SK-N-SH (cell line): ENCODE measurements at regions not wholly inside any gene's neighbourhood (a gene's known extent, or its start where the extent isn't known, plus 50 kb on each side); places are given as distances from the start of the nearest gene placed in this dataset.

Source experiments
- CTCF ChIA-PET: fragments of 300-600, 350-600 bp; formaldehyde crosslinking; extraction: SDS; loops from one replicate; lab custom pipeline; 2021; lab: Yijun Ruan, JAX
- POLR2A ChIA-PET: fragments of 350-600 bp; sonication (Branson Sonifier 250); formaldehyde crosslinking; extraction: SDS; loops from one replicate; lab custom pipeline; 2020; ENCODE audit warnings: antibody characterized with exemption, inconsistent platforms; lab: Yijun Ruan, JAX
- DNase-seq: peaks from one replicate; pipeline ENCODE4 v3.0.0; 2012
- H2AFZ ChIP-seq: fragments of 200-600 bp; sonication (generic); 2 replicates; pipeline ENCODE4 v1.8.1; 2016; ENCODE audit warnings: antibody characterized with exemption, mild to moderate bottlenecking, low read depth
- H3F3A ChIP-seq: fragments of 200-600 bp; sonication (generic); replicated peaks from 2 replicates; pipeline ENCODE3; 2016; ENCODE audit warnings: antibody characterized with exemption, mild to moderate bottlenecking; ENCODE audit not compliant: insufficient read depth
- H3K27ac ChIP-seq, 2 experiments: fragments of 200-500 bp in 1 of 2; fragments of 200-600 bp in 1 of 2; sonication (Bioruptor generic) in 1 of 2; sonication (generic), shearing (Covaris generic) in 1 of 2; 2 replicates each; pipeline versions ENCODE4 v1.5.1 to v1.6.1; 2014 to 2016; ENCODE audit warnings: low read depth in 2 of 2, inconsistent platforms in 1 of 2, low read length in 1 of 2, mild to moderate bottlenecking in 1 of 2, mixed read lengths in 1 of 2
- H3K27me3 ChIP-seq: fragments of 200-600 bp; sonication (generic), shearing (Covaris generic); 2 replicates; pipeline ENCODE4 v1.6.1; 2016; ENCODE audit warnings: mixed run types; ENCODE audit not compliant: insufficient read depth
- H3K36me3 ChIP-seq, 2 experiments: fragments of 200-500 bp in 1 of 2; fragments of 200-600 bp in 1 of 2; sonication (Bioruptor generic) in 1 of 2; sonication (generic) in 1 of 2; replicated peaks in 1 of 2; 2 replicates each; pipeline versions ENCODE3 to v1.5.1; 2014 to 2016; ENCODE audit warnings: low read length in 1 of 2, mild to moderate bottlenecking in 1 of 2; ENCODE audit not compliant: insufficient read depth in 2 of 2, control insufficient read depth in 1 of 2
- H3K4me1 ChIP-seq, 2 experiments: fragments of 200-500 bp in 1 of 2; fragments of 200-600 bp in 1 of 2; sonication (Bioruptor generic) in 1 of 2; sonication (generic), shearing (Covaris generic) in 1 of 2; 2 replicates each; pipeline versions ENCODE4 v1.5.1 to v1.6.1; 2014 to 2016; ENCODE audit warnings: low read depth in 1 of 2, low read length in 1 of 2, mixed run types in 1 of 2; ENCODE audit not compliant: insufficient read depth in 2 of 2, control insufficient read depth in 1 of 2
- H3K4me2 ChIP-seq: fragments of 200-600 bp; sonication (generic), shearing (Covaris generic); 2 replicates; pipeline ENCODE4 v1.6.1; 2017; ENCODE audit warnings: mixed run types
- H3K4me3 ChIP-seq, 2 experiments: fragments of 200-500 bp in 1 of 2; fragments of 200-600 bp in 1 of 2; sonication (Bioruptor generic) in 1 of 2; sonication (generic), shearing (Covaris generic) in 1 of 2; 2 replicates each; pipeline versions ENCODE4 v1.5.1 to v1.8.1; 2014 to 2016; ENCODE audit warnings: low read depth in 2 of 2, inconsistent platforms in 1 of 2, low read length in 1 of 2, mild to moderate bottlenecking in 1 of 2, mixed read lengths in 1 of 2, moderate library complexity in 1 of 2
- H3K79me2 ChIP-seq: fragments of 200-600 bp; sonication (generic); 2 replicates; pipeline ENCODE4 v1.8.1; 2017; ENCODE audit warnings: mild to moderate bottlenecking; ENCODE audit not compliant: insufficient read depth
- H3K9ac ChIP-seq: fragments of 200-600 bp; sonication (generic); 2 replicates; pipeline ENCODE4 v1.6.1; 2017; ENCODE audit warnings: mixed run types
- H3K9me2 ChIP-seq: fragments of 200-600 bp; sonication (generic); 2 replicates; pipeline ENCODE4 v1.6.1; 2017; ENCODE audit warnings: mixed run types
- H3K9me3 ChIP-seq: fragments of 200-600 bp; sonication (generic); 2 replicates; pipeline ENCODE4 v1.6.1; 2017; ENCODE audit warnings: mixed run types, mild to moderate bottlenecking, moderate library complexity
- H4K20me1 ChIP-seq: fragments of 200-600 bp; sonication (generic); 2 replicates; pipeline ENCODE4 v1.6.1; 2017; ENCODE audit warnings: mild to moderate bottlenecking, mixed run types; ENCODE audit not compliant: insufficient read depth
- CHD2 ChIP-seq: fragments of 150-350 bp; IDR thresholded peaks from 2 replicates; pipeline ENCODE4 v1.6.1; 2018; ENCODE audit warnings: low read length; ENCODE audit not compliant: partially characterized antibody
- CTCF ChIP-seq: fragments of 200-600 bp; sonication (generic); IDR thresholded peaks from 2 replicates; pipeline ENCODE4 v1.6.1; 2017; ENCODE audit warnings: antibody characterized with exemption, mild to moderate bottlenecking, moderate library complexity
- EP300 ChIP-seq, 2 experiments: IDR thresholded peaks; 2 replicates each; pipeline versions ENCODE4 v1.4.0 to v1.6.1; 2012; ENCODE audit warnings: borderline replicate concordance in 1 of 2, low read depth in 1 of 2, low read length in 1 of 2
- EZH2phosphoT487 ChIP-seq: fragments of 200-600 bp; sonication (generic); IDR thresholded peaks from 2 replicates; pipeline ENCODE4 v1.6.1; 2017; ENCODE audit warnings: low read depth, mixed run types, mild to moderate bottlenecking, antibody characterized with exemption, moderate library complexity, borderline replicate concordance
- FOSL2 ChIP-seq: IDR thresholded peaks from 2 replicates; pipeline ENCODE4 v1.4.0; 2012; ENCODE audit warnings: low read depth, mild to moderate bottlenecking, moderate library complexity, borderline replicate concordance
- FOXJ3 ChIP-seq: sonication (generic); formaldehyde crosslinking; IDR thresholded peaks from 2 replicates; pipeline ENCODE4 v1.5.1; 2020; ENCODE audit warnings: mild to moderate bottlenecking, missing genetic modification reagents
- FOXM1 ChIP-seq: IDR thresholded peaks from 2 replicates; pipeline ENCODE4 v1.4.0; 2012; ENCODE audit warnings: low read depth, mild to moderate bottlenecking
- GABPA ChIP-seq: IDR thresholded peaks from 2 replicates; pipeline ENCODE4 v1.4.0; 2012; ENCODE audit warnings: low read depth, mild to moderate bottlenecking
- GATA2 ChIP-seq: sonication (generic); formaldehyde crosslinking; IDR thresholded peaks from 2 replicates; pipeline ENCODE4 v1.5.0; 2020; ENCODE audit warnings: mild to moderate bottlenecking, missing genetic modification reagents
- JUND ChIP-seq: IDR thresholded peaks from 2 replicates; pipeline ENCODE4 v1.4.0; 2012
- MXI1 ChIP-seq: IDR thresholded peaks from 2 replicates; pipeline ENCODE4 v1.6.1; 2012; ENCODE audit warnings: mild to moderate bottlenecking, low read depth, low read length, improper control_type of control experiment
- PBX3 ChIP-seq: IDR thresholded peaks from 2 replicates; pipeline ENCODE4; 2012
- POLR2AphosphoS5 ChIP-seq: IDR thresholded peaks from 2 replicates; pipeline ENCODE4 v1.6.1; 2012; ENCODE audit warnings: low read depth, low read length
- RAD21 ChIP-seq: IDR thresholded peaks from 2 replicates; pipeline ENCODE4 v1.6.1; 2012; ENCODE audit warnings: mild to moderate bottlenecking, low read length
- RCOR1 ChIP-seq: fragments of 150-350 bp; IDR thresholded peaks from 2 replicates; pipeline ENCODE4 v1.6.1; 2017; ENCODE audit warnings: antibody characterized with exemption, low read length
- RFX5 ChIP-seq: IDR thresholded peaks from 2 replicates; pipeline ENCODE4 v1.6.1; 2012; ENCODE audit warnings: mild to moderate bottlenecking, improper control_type of control experiment, low read length
- RXRA ChIP-seq: IDR thresholded peaks from 2 replicates; pipeline ENCODE4 v1.4.0; 2012; ENCODE audit warnings: low read depth, mild to moderate bottlenecking, borderline replicate concordance
- SMC3 ChIP-seq: IDR thresholded peaks from 2 replicates; pipeline ENCODE4 v1.6.1; 2012; ENCODE audit warnings: low read depth, low read length, improper control_type of control experiment
- TAF1 ChIP-seq: IDR thresholded peaks from 2 replicates; pipeline ENCODE4 v1.6.1; 2012; ENCODE audit warnings: low read depth, mild to moderate bottlenecking, low read length, moderate library complexity, borderline replicate concordance
- TCF12 ChIP-seq: IDR thresholded peaks from 2 replicates; pipeline ENCODE4 v1.4.0; 2012
- TEAD4 ChIP-seq: IDR thresholded peaks from 2 replicates; pipeline ENCODE4 v1.4.0; 2012; ENCODE audit warnings: mild to moderate bottlenecking, borderline replicate concordance; ENCODE audit not compliant: insufficient read depth
- USF2 ChIP-seq: fragments of 150-350 bp; IDR thresholded peaks from 2 replicates; pipeline ENCODE4 v1.6.1; 2017; ENCODE audit warnings: antibody characterized with exemption, low read length, low read depth, borderline replicate concordance
- WGBS: methylation state at CpG from one replicate; pipeline ENCODE4 v1.1.6; 2017; ENCODE audit warnings: low lambda C conversion rate; 5-methylcytosine and 5-hydroxymethylcytosine counted together

GRCh38 chr21:28358702-28359101 lies 634.0 kb downstream of the LTN1 start:
- Histone ChIP-seq H3K9ac (no peak overlapping the region), H3K36me3 (no peaks in the 10 kb centered on the region), H3K79me2 (no peaks in the 10 kb centered on the region), H3F3A (no peaks in the 10 kb centered on the region), H3K27ac (peak overlapping the region; percentile 24 to 100; a peak in 3 of 4 replicates), H3K27me3 (no peaks in the 10 kb centered on the region), H3K4me2 (no peak overlapping the region), H2AFZ (no peak overlapping the region), H3K4me3 (no peak overlapping the region), H4K20me1 (no peaks in the 10 kb centered on the region), H3K9me2 (no peaks in the 10 kb centered on the region), H3K9me3 (no peaks in the 10 kb centered on the region), H3K4me1 (peaks cover 0 to 11% of the 10 kb centered on the region in 2 experiments; a peak in 2 of 4 replicates)
- 36% methylated on average over 4 of the region's 4 CpGs for WGBS
- CTCF ChIA-PET, result interaction anchor here (1.4 to 3.8 kb wide), 3 partner anchors 22 to 1508 kb away, joined by 3 to 19 read pairs (median 7); no protein-coding TSS in a partner anchor
- TF ChIP-seq FOXJ3 (CRISPR knock-in tag) (peak; percentile 81), JUND (no peak), FOXM1 (no peak), RCOR1 (peak; percentile 74), GATA2 (CRISPR knock-in tag) (peak; percentile 63), RXRA (no peak), MXI1 (peak; percentile 50; the same call in 1 of the 2 replicates), TEAD4 (0 out of 2 replicates have a peak, but pooled peaks have one; percentile 38), USF2 (no peak), SMC3 (no peak), TCF12 (peak; percentile 26), RAD21 (peak; percentile 40), CHD2 (peak; percentile 75), EP300 (IDR thresholded peaks at IDR 0.05; ENCODE audit: borderline replicate concordance in 1 of 2, low read depth in 1 of 2, low read length in 1 of 2) (peak in 1 of 2 experiments; percentile 98; a peak in 2 of 4 replicates)
- POLR2A ChIA-PET, result no interaction called here
- peak; percentile 39 for DNase-seq

- ChIA-PET POLR2A (no interaction called here), CTCF (interaction anchor here (0.6 to 3.8 kb wide), 5 partner anchors 22 to 1508 kb away, joined by 3 to 19 read pairs (median 3); no protein-coding TSS in a partner anchor)
- Histone ChIP-seq H3K4me2 (no peak overlapping the region), H3K36me3 (no peaks in the 10 kb centered on the region), H3K9me3 (no peaks in the 10 kb centered on the region), H3K4me3 (no peak overlapping the region), H3K4me1 (peaks cover 0 to 11% of the 10 kb centered on the region in 2 experiments; a peak in 2 of 4 replicates), H3K9ac (no peak overlapping the region), H3K27me3 (no peaks in the 10 kb centered on the region), H3F3A (no peaks in the 10 kb centered on the region), H3K79me2 (no peaks in the 10 kb centered on the region), H4K20me1 (no peaks in the 10 kb centered on the region), H2AFZ (no peak overlapping the region; the same call in 1 of the 2 replicates), H3K27ac (peak overlapping the region; percentile 14 to 100; a peak in 3 of 4 replicates), H3K9me2 (no peaks in the 10 kb centered on the region)
- 73% methylated on average over 1 of the region's 1 CpG for WGBS
- TF ChIP-seq GATA2 (CRISPR knock-in tag) (no peak), POLR2AphosphoS5 (no peak), FOSL2 (no peak), PBX3 (no peak), RAD21 (no peak), RFX5 (no peak), JUND (no peak), MXI1 (no peak), FOXJ3 (CRISPR knock-in tag) (no peak), EZH2phosphoT487 (no peak), TAF1 (no peak), GABPA (no peak), TCF12 (no peak), CTCF (no peak)
- DNase-seq, result no peak
Measured at GRCh38 chr21:28358170-28358569, 634.5 kb downstream of the LTN1 start.
